Activated CD8-positive, alpha-beta memory T cell treated with anti-CD3 and anti-CD28 coated beads, Interleukin-2, amount 10 ng/mL, durations not matched to agents 7 days and 5 days (primary cell): ENCODE measurements at regions not wholly inside any gene's neighbourhood (a gene's known extent, or its start where the extent isn't known, plus 50 kb on each side); places are given as distances from the start of the nearest gene placed in this dataset.

Source experiments
- ATAC-seq: fragments of 150-1000 bp; cut with Tn5 transposase; one replicate; pipeline ENCODE4 v1.10.0; 2021; ENCODE audit warnings: moderate library complexity
- CTCF ChIA-PET: fragments of 350-600 bp; sonication (Branson Sonifier 250); formaldehyde crosslinking; loops from one replicate; lab custom pipeline; 2021; ENCODE audit warnings: antibody characterized with exemption; lab: Charles Lee
- DNase-seq: peaks from one replicate; pipeline ENCODE4 v3.0.0-alpha.2; 2020
- H3K27ac Mint-ChIP-seq: one replicate; pipeline ENCODE4 v1.8.0; 2021; ENCODE audit warnings: mild to moderate bottlenecking, mixed read lengths
- H3K27me3 Mint-ChIP-seq: one replicate; pipeline ENCODE4 v1.8.0; 2021; ENCODE audit warnings: mixed read lengths
- H3K36me3 Mint-ChIP-seq: one replicate; pipeline ENCODE4 v1.8.0; 2021; ENCODE audit warnings: mild to moderate bottlenecking, mixed read lengths
- H3K4me1 Mint-ChIP-seq: one replicate; pipeline ENCODE4 v1.8.0; 2021; ENCODE audit warnings: mixed read lengths
- H3K4me3 Mint-ChIP-seq: one replicate; pipeline ENCODE4 v1.8.0; 2021; ENCODE audit warnings: mild to moderate bottlenecking, moderate library complexity, mixed read lengths
- H3K9me3 Mint-ChIP-seq: one replicate; pipeline ENCODE4 v1.8.0; 2022; ENCODE audit warnings: low read depth, mixed read lengths

DNA sequence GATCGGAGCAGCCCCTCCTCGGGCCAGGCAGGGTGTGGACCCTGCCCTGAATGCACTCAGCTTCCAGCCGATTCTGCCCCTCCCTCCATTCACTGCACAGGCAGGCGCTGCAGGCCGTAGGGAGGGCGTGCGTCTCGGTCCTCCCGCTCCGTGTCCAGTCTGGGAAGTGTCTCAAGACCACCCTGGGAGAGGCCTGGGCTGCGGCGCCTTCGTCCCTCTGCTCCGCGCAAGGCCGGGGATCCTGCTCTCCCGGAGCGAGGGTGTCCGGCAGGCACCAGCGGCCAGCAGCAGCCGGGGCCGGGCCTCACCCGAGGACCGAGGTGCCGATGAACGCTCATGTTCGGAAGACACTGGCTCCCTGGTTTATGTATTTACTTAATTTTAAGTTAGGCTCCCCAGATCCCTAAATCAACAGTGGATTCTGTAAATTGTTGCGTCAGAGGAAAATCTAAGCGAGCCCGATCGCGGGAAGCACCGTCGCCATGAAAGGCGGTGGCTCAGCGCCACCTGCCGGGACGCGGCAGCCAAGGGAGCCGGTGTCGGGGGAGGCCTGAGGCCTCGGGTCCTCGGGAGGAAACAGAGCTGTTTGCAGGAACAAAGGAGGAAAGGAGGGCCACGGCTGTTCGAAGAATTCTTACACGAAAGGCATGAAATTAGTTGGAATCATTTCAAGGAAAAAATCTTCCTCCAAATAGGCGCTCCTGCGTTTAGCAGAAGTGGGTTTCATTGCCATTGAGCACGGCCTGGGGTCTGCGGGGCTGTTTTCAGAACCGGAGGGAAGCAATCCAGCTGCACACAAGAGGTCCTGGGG lies 195.3 kb downstream of the BRD1 start:
- Mint-ChIP-seq H3K4me1 (no peaks in the 10 kb centered on the region), H3K9me3 (no peaks in the 10 kb centered on the region), H3K27me3 (no peaks in the 10 kb centered on the region), H3K36me3 (no peaks in the 10 kb centered on the region), H3K4me3 (no peak overlapping the region), H3K27ac (no peak overlapping the region)
- CTCF ChIA-PET, result no interaction called here
- ATAC-seq (no peak), DNase-seq (no peak)

DNA sequence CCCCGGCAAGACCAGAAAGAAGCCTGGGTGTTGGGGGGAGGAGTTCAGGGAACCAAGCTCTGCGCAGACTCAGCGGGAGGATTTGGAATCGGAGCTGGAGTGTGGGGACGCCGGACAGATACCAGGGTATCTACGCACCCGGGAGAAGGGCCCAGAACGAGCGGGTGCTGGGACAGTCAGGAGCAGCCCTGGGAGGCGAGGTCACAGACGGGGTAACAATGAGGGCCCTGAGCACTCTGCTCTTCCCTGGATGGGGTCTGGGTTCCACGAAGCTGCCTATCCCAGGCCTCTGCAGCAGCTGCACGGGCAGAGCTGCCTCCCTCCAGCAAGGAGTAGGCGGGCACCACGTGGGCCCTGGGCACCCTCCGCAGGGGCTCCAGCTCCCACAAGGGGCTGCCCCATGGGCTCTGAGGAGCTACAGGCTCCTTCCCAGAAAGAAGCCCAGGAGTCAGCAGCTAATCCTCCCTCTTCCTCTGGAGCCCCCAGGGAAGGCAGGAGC lies 197.2 kb downstream of the BRD1 start:
- no peaks in the 10 kb centered on the region for H3K27me3 Mint-ChIP-seq
- no peak overlapping the region for H3K27ac Mint-ChIP-seq
- CTCF ChIA-PET, result no interaction called here
- no peak for DNase-seq
- no peaks in the 10 kb centered on the region for H3K9me3 Mint-ChIP-seq
- no peak for ATAC-seq
- H3K4me3 Mint-ChIP-seq, result no peak overlapping the region
- no peaks in the 10 kb centered on the region for H3K36me3 Mint-ChIP-seq
- no peaks in the 10 kb centered on the region for H3K4me1 Mint-ChIP-seq

- Mint-ChIP-seq H3K9me3 (no peaks in the 10 kb centered on the region), H3K27ac (no peak overlapping the region), H3K4me3 (no peak overlapping the region), H3K36me3 (no peaks in the 10 kb centered on the region), H3K4me1 (no peaks in the 10 kb centered on the region), H3K27me3 (no peaks in the 10 kb centered on the region)
- no peak for ATAC-seq
- CTCF ChIA-PET, result no interaction called here
- DNase-seq, result no peak
Observed at GRCh38 chr22:49629586-49630447, 197.9 kb downstream of the BRD1 start.

DNA sequence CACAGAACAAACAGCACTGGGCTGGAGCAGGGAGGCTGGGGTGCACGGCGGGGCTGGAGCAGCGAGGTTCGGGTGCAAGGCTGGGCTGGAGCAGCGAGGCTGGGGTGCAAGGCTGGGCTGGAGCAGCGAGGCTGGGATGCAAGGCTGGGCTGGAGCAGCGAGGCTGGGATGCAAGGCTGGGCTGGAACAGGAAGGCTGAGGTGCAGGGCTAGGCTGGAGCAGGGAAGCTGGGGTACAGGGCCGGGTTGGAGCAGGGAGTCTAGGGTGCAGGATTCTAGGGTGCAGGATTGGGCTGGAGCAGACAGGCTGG lies 198.5 kb downstream of the BRD1 start:
- H3K27ac Mint-ChIP-seq, result no peak overlapping the region
- ATAC-seq, result no peak
- no peak overlapping the region for H3K4me3 Mint-ChIP-seq
- no peak for DNase-seq
- H3K9me3 Mint-ChIP-seq, result no peaks in the 10 kb centered on the region
- no peaks in the 10 kb centered on the region for H3K4me1 Mint-ChIP-seq
- CTCF ChIA-PET, result no interaction called here
- no peaks in the 10 kb centered on the region for H3K27me3 Mint-ChIP-seq
- no peaks in the 10 kb centered on the region for H3K36me3 Mint-ChIP-seq

GRCh38 chr22:49628391-49629260 lies 199.0 kb downstream of the BRD1 start:
- no peak overlapping the region for H3K4me3 Mint-ChIP-seq
- CTCF ChIA-PET, result no interaction called here
- H3K4me1 Mint-ChIP-seq, result no peaks in the 10 kb centered on the region
- DNase-seq (no peak), ATAC-seq (no peak)
- no peak overlapping the region for H3K27ac Mint-ChIP-seq
- no peaks in the 10 kb centered on the region for H3K27me3 Mint-ChIP-seq
- H3K36me3 Mint-ChIP-seq, result no peaks in the 10 kb centered on the region
- H3K9me3 Mint-ChIP-seq, result no peaks in the 10 kb centered on the region

- Mint-ChIP-seq H3K27ac (no peak overlapping the region), H3K36me3 (no peaks in the 10 kb centered on the region), H3K4me1 (no peaks in the 10 kb centered on the region), H3K27me3 (no peaks in the 10 kb centered on the region), H3K4me3 (no peak overlapping the region), H3K9me3 (no peaks in the 10 kb centered on the region)
- ATAC-seq (no peak), DNase-seq (no peak)
- CTCF ChIA-PET, result no interaction called here
Observed at GRCh38 chr22:49627217-49628181, 200.2 kb downstream of the BRD1 start.

- ATAC-seq, result no peak
- H3K9me3 Mint-ChIP-seq, result no peaks in the 10 kb centered on the region
- H3K4me3 Mint-ChIP-seq, result no peak overlapping the region
- H3K4me1 Mint-ChIP-seq, result no peaks in the 10 kb centered on the region
- H3K27me3 Mint-ChIP-seq, result no peaks in the 10 kb centered on the region
- CTCF ChIA-PET, result no interaction called here
- no peak overlapping the region for H3K27ac Mint-ChIP-seq
- H3K36me3 Mint-ChIP-seq, result no peaks in the 10 kb centered on the region
- no peak for DNase-seq
Observed at GRCh38 chr22:49626361-49627216, 201.1 kb downstream of the BRD1 start.

DNA sequence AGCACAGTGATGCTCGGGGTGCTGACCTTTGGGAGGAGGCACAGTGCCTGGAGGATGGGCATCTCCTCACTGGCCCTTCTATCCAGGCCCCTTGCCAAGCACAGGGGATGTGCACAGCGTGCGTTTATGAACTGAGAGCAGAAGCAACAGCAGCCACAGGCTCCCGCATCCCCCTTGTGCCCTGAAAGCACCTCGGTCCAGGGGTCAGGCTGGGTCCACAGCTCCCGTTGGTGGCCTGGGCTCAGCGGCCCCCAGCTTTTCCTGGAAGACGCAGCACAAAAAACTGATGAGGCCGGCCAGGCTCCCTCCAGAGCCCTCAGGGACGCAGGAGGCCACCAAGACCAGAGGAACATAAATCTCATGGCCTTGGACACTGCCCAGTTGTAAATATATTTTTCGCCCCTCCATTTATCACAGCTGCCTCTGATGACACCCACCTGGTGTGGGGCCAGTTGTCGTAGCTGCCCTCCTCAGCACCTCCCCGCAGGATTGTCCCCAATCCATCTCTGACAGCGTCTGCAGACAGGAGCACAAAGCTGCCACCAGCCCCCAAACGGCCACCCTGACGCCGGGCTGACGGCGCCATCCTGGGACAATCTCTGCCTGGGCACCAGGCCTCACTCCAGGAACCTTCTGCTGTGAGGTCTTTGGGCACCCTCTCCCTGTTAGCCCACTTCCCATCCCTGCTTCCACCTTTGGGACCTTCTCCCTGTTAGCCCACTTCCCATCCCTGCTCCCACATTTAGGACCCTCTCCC lies 203.1 kb downstream of the BRD1 start:
- Mint-ChIP-seq H3K4me3 (no peak overlapping the region), H3K4me1 (no peaks in the 10 kb centered on the region), H3K36me3 (no peaks in the 10 kb centered on the region), H3K27ac (no peak overlapping the region), H3K9me3 (no peaks in the 10 kb centered on the region), H3K27me3 (no peaks in the 10 kb centered on the region)
- DNase-seq (no peak), ATAC-seq (no peak)
- CTCF ChIA-PET, result no interaction called here

- CTCF ChIA-PET, result no interaction called here
- peaks cover under 1% of the 10 kb centered on the region for H3K4me1 Mint-ChIP-seq
- no peak overlapping the region for H3K4me3 Mint-ChIP-seq
- no peaks in the 10 kb centered on the region for H3K9me3 Mint-ChIP-seq
- no peak for DNase-seq
- no peaks in the 10 kb centered on the region for H3K27me3 Mint-ChIP-seq
- ATAC-seq, result no peak
- H3K36me3 Mint-ChIP-seq, result no peaks in the 10 kb centered on the region
- H3K27ac Mint-ChIP-seq, result no peak overlapping the region
Observed at GRCh38 chr22:49623715-49624114, 204.0 kb downstream of the BRD1 start.

- Mint-ChIP-seq H3K9me3 (no peaks in the 10 kb centered on the region), H3K36me3 (no peaks in the 10 kb centered on the region), H3K4me3 (no peak overlapping the region), H3K27ac (no peak overlapping the region), H3K27me3 (no peaks in the 10 kb centered on the region), H3K4me1 (peaks cover 2% of the 10 kb centered on the region)
- CTCF ChIA-PET, result no interaction called here
- ATAC-seq, result no peak
- no peak for DNase-seq
Observed at GRCh38 chr22:49623176-49623575, 204.5 kb downstream of the BRD1 start.

- CTCF ChIA-PET, result no interaction called here
- DNase-seq (no peak), ATAC-seq (no peak)
- no peak overlapping the region for H3K27ac Mint-ChIP-seq
- no peaks in the 10 kb centered on the region for H3K27me3 Mint-ChIP-seq
- no peak overlapping the region for H3K4me3 Mint-ChIP-seq
- H3K9me3 Mint-ChIP-seq, result no peaks in the 10 kb centered on the region
- H3K36me3 Mint-ChIP-seq, result no peaks in the 10 kb centered on the region
- H3K4me1 Mint-ChIP-seq, result peaks cover 2% of the 10 kb centered on the region
Observed at GRCh38 chr22:49622241-49623105, 205.2 kb downstream of the BRD1 start.
